SW 1271 (cell line): ENCODE measurements at regions not wholly inside any gene's neighbourhood (a gene's known extent, or its start where the extent isn't known, plus 50 kb on each side); places are given as distances from the start of the nearest gene placed in this dataset.
"Not testable (repeated sequence)": the region's sequence is repeated elsewhere in the genome, so short reads cannot be mapped to it uniquely, and the experiment has no call there.

ENCODE experiments used
- DNase-seq, 2 experiments: peaks; one replicate each; lab custom pipeline; 2025; lab: John Stamatoyannopoulos, UW

DNA sequence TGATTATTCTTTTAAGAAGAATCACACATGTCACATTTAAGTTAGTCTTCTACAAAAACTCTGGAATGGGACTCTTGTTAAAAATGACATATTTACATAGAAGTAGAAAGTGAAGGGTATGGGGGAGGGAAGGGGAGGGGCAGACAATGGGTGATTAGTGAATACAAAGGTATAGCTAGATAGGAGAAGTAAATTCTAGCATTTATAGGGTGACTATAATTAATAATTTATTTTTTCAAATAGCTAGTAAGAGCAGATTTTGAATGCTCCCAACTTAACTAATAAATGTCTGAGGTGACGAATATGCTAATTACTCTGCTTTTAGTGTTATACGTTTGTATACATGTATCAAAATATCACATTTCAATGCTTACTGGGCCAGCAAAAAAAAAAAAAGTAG, 59.4 kb downstream of the BLTP3B start:
- no peak for DNase-seq

DNA sequence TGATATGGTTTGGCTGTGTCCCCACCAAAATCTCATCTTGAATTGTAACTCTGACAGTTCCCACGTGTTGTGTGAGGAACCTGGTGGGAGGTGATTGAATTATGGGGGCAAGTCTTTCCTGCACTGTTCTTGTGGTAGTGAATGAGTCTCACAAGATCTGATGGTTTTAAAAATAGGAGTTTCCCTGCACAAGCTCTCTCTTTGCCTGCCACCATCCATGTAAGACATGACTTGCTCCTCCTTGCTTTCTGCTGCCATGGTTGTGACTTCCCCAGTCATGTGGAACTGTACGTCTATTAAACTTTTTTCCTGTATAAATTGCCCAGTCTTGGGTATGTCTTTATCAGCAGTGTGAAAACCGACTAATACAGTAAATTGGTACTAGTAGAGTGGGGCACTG, 63.9 kb downstream of the BLTP3B start:
- DNase-seq: not testable (repeated sequence)

DNA sequence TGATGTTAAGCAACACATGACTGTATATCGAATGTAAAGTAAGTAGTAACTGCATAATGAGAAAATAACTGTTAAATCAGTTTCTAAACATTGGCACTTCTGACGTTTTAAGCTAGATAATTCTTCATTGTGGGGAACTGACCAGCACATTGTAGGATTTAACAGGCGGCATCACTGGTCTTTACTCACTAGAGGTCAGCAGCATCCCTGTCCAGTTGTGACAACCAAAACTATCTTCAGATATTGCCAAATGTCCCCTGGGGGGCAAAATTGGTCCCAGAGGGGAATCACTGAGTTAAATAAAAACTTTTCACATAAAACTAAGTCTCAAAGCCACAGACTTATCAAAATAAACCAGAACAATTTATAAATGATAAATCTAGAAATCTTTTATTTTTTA, 65.3 kb downstream of the BLTP3B start:
- no peak for DNase-seq

DNA sequence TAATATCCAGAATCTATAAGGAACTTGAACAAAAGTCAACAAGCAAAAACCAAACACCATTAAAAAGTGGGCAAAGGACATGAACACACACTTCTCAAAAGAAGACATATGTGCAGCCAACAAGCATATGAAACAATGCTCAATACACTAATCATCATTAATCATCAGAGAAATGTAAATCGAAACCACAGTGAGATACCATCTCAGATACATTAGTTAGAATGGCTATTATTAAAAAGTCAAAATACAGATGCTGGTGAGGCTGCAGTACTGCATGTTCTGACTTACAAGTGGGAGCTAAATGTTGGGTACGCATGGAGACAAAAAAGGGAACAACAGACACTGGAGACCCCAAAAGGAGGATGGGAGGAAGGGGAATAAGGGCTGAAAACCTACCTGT, 67.1 kb downstream of the BLTP3B start:
- no peak for DNase-seq

DNA sequence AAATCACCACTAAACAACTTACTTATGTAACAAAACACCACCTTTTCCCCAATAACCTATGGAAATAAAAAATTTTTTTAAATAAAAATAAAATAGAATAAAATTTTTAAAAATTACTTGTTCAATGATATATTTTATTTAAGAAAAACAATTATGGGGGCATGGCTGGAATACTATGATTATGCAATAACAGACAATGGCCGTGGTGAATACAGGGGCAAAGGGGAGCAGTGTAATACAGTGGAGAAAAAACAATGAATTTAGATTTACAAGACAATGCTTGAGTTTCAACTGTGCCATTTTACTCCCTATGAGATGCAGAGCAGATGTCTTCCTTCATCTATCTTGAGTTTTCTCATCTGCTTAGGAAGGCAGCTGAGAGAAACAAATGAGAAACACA, 72.9 kb downstream of the BLTP3B start:
- no peak for DNase-seq

DNA sequence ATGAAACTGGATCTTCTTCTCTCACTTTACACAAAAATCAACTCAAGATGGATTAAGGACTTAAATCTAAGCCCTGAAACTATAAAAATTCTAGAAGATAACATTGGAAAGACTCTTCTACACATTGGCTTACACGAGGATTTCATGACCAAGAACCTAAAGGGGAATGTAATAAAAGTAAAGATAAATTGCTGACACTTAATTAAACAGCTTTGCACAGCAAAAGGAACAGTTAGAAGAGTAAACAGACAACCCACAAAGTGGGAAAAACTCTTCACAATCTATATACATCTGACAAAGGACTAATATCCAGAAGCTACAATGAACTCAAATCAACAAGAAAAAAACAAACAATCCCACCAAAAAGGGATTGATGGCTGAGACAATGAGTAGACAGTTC, 74.4 kb downstream of the BLTP3B start:
- DNase-seq: no peak

DNA sequence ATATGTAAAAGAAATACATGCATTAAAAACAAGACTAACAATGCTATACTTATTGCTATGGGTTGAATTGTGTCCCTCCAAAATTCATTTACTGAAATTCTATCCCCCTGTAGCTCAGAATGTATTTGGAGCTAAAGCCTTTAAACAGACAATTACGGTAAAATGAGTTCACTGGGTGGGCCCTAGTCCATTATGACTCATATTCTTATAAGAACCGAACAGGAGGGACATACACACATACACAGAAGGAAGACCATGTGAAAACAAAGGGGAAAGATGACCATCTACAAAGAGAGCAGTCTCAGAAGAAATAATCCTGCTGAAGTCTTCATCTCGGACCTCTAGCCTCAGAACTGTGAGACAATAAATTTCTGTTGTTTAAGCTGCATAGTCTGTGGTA, 77.1 kb upstream of the ANKS1B start:
- no peak for DNase-seq

DNA sequence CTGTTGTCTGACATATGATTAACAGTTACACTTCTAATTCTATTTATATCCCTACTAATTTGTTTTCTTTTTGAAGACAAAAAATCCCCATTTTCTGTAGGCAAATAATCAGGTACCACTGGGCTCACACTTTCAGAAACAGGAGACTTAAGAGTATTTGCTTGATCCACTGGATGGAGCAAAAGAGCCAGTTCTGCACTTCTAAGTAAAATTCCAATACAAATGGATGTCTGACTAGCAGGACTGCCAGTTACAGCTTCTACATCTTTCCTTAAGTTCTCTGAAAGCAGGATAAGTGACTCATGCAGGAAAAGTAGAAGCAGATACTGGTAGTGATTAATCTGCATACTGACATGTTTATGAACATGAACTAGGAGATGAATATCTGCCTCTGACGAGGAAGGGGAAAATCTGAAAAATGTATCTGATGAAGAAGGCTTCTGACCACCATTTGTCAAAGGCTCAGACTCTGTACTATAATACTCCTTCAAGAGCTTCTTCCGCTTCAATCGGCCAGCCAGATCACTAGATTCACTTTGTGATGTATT, 73.8 kb upstream of the ANKS1B start:
- DNase-seq: peak in 1 of 2 experiments; percentile 19

DNA sequence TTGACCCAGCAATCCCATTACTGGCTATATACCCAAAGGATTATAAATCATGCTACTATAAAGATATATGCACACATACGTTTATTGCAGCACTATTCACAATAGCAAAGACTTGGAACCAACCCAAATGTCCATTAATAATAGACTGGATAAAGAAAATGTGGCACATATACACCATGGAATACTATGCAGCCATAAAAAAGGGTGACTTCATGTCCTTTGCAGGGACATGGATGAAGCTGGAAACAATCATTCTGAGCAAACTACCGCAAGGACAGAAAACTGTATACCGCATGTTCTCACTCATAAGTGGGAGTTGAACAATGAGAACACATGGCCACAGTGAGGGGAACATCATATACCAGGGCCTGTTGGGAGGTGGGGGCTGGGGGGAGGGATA, 61.5 kb upstream of the ANKS1B start:
- DNase-seq: not testable (repeated sequence)

DNA sequence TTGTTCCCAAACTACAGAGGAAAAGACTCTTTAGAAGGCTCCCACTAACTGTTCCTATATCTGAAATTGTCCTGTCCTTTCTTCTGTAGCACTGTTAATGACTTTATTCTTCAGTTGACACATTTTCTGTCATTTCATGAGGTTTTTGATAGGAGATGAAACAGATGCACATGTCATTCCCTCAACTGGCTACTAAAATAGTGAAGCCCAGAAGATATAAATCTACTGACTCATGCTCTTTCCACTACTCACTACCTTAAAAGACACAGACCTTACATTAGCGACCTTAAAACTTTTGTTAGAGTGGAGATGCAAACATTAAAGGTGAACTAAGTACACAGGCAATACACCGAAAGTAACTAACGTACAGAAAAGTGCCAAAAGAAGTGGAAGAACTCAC, 59.5 kb upstream of the ANKS1B start:
- DNase-seq: no peak

DNA sequence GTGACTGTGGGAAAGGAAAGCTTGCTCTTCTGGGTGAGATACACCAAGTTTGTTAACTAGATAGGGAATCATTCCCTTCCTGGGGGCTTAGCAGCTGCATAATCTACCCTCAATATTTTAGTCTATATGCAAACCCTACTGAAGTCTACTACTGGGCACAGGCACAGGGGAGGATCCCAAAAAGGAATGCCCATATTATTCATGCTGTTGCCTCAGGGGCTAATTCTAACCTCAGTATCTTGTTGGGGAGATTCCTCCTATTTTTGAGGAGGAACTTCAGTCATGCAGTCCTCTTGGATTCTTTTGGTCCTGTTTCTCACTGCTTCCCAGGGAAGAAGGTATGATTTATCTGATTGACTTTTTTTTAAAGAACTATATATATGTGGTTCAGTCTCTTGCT, 58.9 kb upstream of the ANKS1B start:
- DNase-seq: no peak
